Neural crest cell (in vitro differentiated cells): ENCODE measurements at regions not wholly inside any gene's neighbourhood (a gene's known extent, or its start where the extent isn't known, plus 50 kb on each side); places are given as distances from the start of the nearest gene placed in this dataset.

ENCODE experiments used
- DNase-seq: peaks from one replicate; pipeline ENCODE4 v3.0.0; 2021; ENCODE audit warnings: low read depth, mixed read lengths, low spot score
- H3K27ac Mint-ChIP-seq: one replicate; pipeline ENCODE4 v1.8.0; 2021; ENCODE audit warnings: mild to moderate bottlenecking, mixed read lengths; ENCODE audit not compliant: unreplicated experiment
- H3K27me3 Mint-ChIP-seq: 2 replicates; pipeline ENCODE4 v1.8.0; 2021; ENCODE audit warnings: low read depth, mild to moderate bottlenecking, mixed read lengths
- H3K36me3 Mint-ChIP-seq: 2 replicates; pipeline ENCODE4 v1.8.0; 2021; ENCODE audit warnings: low read depth, mild to moderate bottlenecking, mixed read lengths
- H3K4me1 Mint-ChIP-seq: 2 replicates; pipeline ENCODE4 v1.8.0; 2021; ENCODE audit warnings: mixed read lengths
- H3K4me3 Mint-ChIP-seq: one replicate; pipeline ENCODE4 v1.8.0; 2021; ENCODE audit warnings: mild to moderate bottlenecking, mixed read lengths
- H3K9me3 Mint-ChIP-seq: 2 replicates; pipeline ENCODE4 v1.8.0; 2021; ENCODE audit warnings: mixed read lengths
- TF ChIP-seq, protein P1 (sequence below): fragments of 200-600 bp; sonication (generic); conservative IDR thresholded peaks from 2 replicates; pipeline ENCODE4 v1.5.0; 2021; ENCODE audit warnings: antibody characterized with exemption, mild to moderate bottlenecking

DNA sequence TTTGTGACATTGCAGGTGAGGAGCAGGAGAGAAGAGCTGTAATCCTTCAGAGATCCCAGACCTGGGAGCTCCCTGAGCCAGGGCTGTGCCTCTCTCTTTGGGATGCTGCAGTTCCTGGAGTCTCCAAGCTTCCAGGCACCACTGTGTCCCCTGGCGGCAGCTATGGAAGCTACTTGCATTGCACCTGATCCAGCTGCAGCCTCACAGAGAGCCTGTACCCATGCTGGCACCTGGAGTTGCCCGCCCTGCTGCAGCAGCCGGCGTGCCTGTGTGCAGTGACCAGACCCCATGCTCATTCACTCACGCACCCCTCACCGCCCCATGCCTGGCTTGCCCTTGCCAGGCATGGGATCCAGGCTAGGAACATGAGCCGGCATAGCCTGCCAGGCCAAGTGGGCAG is 51.8 kb upstream of the MED9 start:
- TF ChIP-seq, protein P1, sequence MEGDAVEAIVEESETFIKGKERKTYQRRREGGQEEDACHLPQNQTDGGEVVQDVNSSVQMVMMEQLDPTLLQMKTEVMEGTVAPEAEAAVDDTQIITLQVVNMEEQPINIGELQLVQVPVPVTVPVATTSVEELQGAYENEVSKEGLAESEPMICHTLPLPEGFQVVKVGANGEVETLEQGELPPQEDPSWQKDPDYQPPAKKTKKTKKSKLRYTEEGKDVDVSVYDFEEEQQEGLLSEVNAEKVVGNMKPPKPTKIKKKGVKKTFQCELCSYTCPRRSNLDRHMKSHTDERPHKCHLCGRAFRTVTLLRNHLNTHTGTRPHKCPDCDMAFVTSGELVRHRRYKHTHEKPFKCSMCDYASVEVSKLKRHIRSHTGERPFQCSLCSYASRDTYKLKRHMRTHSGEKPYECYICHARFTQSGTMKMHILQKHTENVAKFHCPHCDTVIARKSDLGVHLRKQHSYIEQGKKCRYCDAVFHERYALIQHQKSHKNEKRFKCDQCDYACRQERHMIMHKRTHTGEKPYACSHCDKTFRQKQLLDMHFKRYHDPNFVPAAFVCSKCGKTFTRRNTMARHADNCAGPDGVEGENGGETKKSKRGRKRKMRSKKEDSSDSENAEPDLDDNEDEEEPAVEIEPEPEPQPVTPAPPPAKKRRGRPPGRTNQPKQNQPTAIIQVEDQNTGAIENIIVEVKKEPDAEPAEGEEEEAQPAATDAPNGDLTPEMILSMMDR: no peak
- H3K36me3 Mint-ChIP-seq: no peaks in the 10 kb centered on the region
- DNase-seq: no peak
- no peaks in the 10 kb centered on the region for H3K4me1 Mint-ChIP-seq
- H3K27me3 Mint-ChIP-seq: peaks cover 14% of the 10 kb centered on the region
- peaks cover 12% of the 10 kb centered on the region for H3K9me3 Mint-ChIP-seq
- no peak overlapping the region for H3K27ac Mint-ChIP-seq
- H3K4me3 Mint-ChIP-seq: no peak overlapping the region

DNA sequence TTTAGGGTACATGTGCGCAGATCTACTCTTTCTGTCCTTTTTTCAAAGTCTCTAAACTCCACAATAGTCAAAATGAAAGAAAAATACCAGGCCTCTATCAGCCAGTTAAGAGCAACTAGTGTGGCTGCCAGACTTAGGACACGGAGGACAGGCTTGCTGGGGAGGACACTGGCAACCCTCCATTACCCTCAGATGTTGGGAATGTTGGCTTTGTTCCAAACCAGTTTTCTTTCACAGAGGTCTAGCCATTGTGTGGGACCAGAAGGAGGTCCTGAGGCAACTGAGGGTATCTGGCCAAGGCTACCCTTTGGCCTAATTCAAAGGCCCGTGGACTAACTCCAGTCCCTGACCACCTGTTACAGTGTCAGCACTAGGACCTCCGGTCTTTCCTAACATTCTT is 51.2 kb upstream of the MED9 start:
- H3K36me3 Mint-ChIP-seq: no peaks in the 10 kb centered on the region
- DNase-seq: no peak
- H3K4me1 Mint-ChIP-seq: no peaks in the 10 kb centered on the region
- H3K4me3 Mint-ChIP-seq: no peak overlapping the region
- peaks cover 15% of the 10 kb centered on the region for H3K27me3 Mint-ChIP-seq
- no peak overlapping the region for H3K27ac Mint-ChIP-seq
- peaks cover 12% of the 10 kb centered on the region for H3K9me3 Mint-ChIP-seq
- TF ChIP-seq, protein P1: no peak

DNA sequence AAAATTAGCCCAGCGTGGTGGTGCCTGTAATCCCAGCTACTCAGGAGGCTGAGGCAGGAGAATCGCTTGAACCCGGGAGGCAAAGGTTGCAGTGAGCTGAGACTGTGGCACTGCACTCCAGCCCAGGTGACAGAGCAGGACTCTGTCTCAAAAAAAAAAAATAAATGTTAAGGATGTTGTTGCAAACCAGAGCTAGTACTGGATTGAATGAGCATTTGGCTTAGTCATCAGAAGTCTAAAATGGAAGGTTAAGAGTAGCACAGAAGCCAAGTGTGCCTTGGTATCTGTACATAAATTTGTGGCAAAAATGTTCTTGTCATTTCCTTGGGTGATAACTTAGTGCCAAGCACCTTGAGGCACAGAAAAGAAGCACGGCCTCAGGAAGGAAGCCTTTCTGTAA is 50.6 kb upstream of the MED9 start:
- no peak for DNase-seq
- H3K4me3 Mint-ChIP-seq: no peak overlapping the region
- H3K27ac Mint-ChIP-seq: no peak overlapping the region
- no peaks in the 10 kb centered on the region for H3K36me3 Mint-ChIP-seq
- TF ChIP-seq, protein P1: no peak
- H3K4me1 Mint-ChIP-seq: no peaks in the 10 kb centered on the region
- peaks cover 12% of the 10 kb centered on the region for H3K9me3 Mint-ChIP-seq
- H3K27me3 Mint-ChIP-seq: peaks cover 15% of the 10 kb centered on the region
